Ectodermal cell (in vitro differentiated cells): ENCODE measurements at regions not wholly inside any gene's neighbourhood (a gene's known extent, or its start where the extent isn't known, plus 50 kb on each side); places are given as distances from the start of the nearest gene placed in this dataset.
"Not testable (repeated sequence)": the region's sequence is repeated elsewhere in the genome, so short reads cannot be mapped to it uniquely, and the experiment has no call there.

Experiments
- H3K27ac ChIP-seq: 2 replicates; pipeline ENCODE4 v1.7.0; 2013; ENCODE audit warnings: mild to moderate bottlenecking, low read depth, low read length; ENCODE audit not compliant: insufficient read depth, poor library complexity, severe bottlenecking
- H3K27me3 ChIP-seq: 2 replicates; pipeline ENCODE4 v1.7.0; 2013; ENCODE audit warnings: mild to moderate bottlenecking, low read length; ENCODE audit not compliant: insufficient read depth, control insufficient read depth, poor library complexity, severe bottlenecking
- H3K36me3 ChIP-seq: one replicate; pipeline ENCODE4 v1.7.0; 2013; ENCODE audit warnings: low read length; ENCODE audit not compliant: control insufficient read depth, insufficient read depth
- H3K4me1 ChIP-seq: one replicate; pipeline ENCODE4 v1.7.0; 2013; ENCODE audit warnings: low read length; ENCODE audit not compliant: control insufficient read depth, insufficient read depth
- H3K4me3 ChIP-seq: 2 replicates; pipeline ENCODE4 v1.7.0; 2013; ENCODE audit warnings: low read depth, low read length, control low read depth; ENCODE audit not compliant: insufficient read depth
- H3K9me3 ChIP-seq: 2 replicates; pipeline ENCODE4 v1.7.0; 2013; ENCODE audit warnings: mild to moderate bottlenecking, low read length, moderate library complexity; ENCODE audit not compliant: control insufficient read depth
- WGBS, 2 experiments: methylation state at CpG; one replicate each; pipeline ENCODE4 v1.1.7; 2013; ENCODE audit warnings: missing lambda C conversion rate in 2 of 2; 5-methylcytosine and 5-hydroxymethylcytosine counted together

- no peaks in the 10 kb centered on the region for H3K4me1 ChIP-seq
- H3K27me3 ChIP-seq: no peaks in the 10 kb centered on the region
- H3K36me3 ChIP-seq: no peaks in the 10 kb centered on the region
- no peak overlapping the region for H3K4me3 ChIP-seq
- 96 to 97% methylated on average over 7 of the region's 7 CpGs for WGBS, 2 experiments
- H3K27ac ChIP-seq: no peak overlapping the region
- no peaks in the 10 kb centered on the region for H3K9me3 ChIP-seq
Observed at GRCh38 chr1:10880063-10880462, 83.6 kb upstream of the CASZ1 start.

GRCh38 chr1:10881046-10881445, 84.6 kb upstream of the CASZ1 start:
- no peak overlapping the region for H3K27ac ChIP-seq
- no peaks in the 10 kb centered on the region for H3K4me1 ChIP-seq
- no peaks in the 10 kb centered on the region for H3K9me3 ChIP-seq
- no peaks in the 10 kb centered on the region for H3K36me3 ChIP-seq
- no peak overlapping the region for H3K4me3 ChIP-seq
- 92% methylated on average over 10 of the region's 10 CpGs for WGBS, 2 experiments
- no peaks in the 10 kb centered on the region for H3K27me3 ChIP-seq

- Histone ChIP-seq H3K36me3 (no peaks in the 10 kb centered on the region), H3K27me3 (peaks cover 5% of the 10 kb centered on the region), H3K9me3 (no peaks in the 10 kb centered on the region), H3K27ac (no peak overlapping the region), H3K4me3 (no peak overlapping the region), H3K4me1 (no peaks in the 10 kb centered on the region)
- WGBS, 2 experiments: 93 to 94% methylated on average over 3 of the region's 4 CpGs
Observed at GRCh38 chr1:10882069-10882468, 85.6 kb upstream of the CASZ1 start.

- not testable (repeated sequence) for H3K27ac ChIP-seq, H3K9me3 ChIP-seq, H3K36me3 ChIP-seq, H3K4me3 ChIP-seq
- WGBS, 2 experiments: 93 to 94% methylated on average over 4 of the region's 4 CpGs
- Histone ChIP-seq H3K4me1 (peaks cover 17% of the 10 kb centered on the region), H3K27me3 (peaks cover 41% of the 10 kb centered on the region)
Observed at GRCh38 chr1:10887032-10887431, 90.6 kb upstream of the CASZ1 start.

GRCh38 chr1:10888291-10888690, 91.8 kb upstream of the CASZ1 start:
- Histone ChIP-seq H3K27me3 (peaks cover 41% of the 10 kb centered on the region), H3K4me3 (no peak overlapping the region), H3K27ac (no peak overlapping the region), H3K36me3 (no peaks in the 10 kb centered on the region), H3K4me1 (peaks cover 17% of the 10 kb centered on the region), H3K9me3 (no peaks in the 10 kb centered on the region)
- 8 to 9% methylated on average over 23 of the region's 23 CpGs for WGBS, 2 experiments

- WGBS, 2 experiments: 5 to 6% methylated on average over 66 of the region's 66 CpGs
- H3K9me3 ChIP-seq: no peaks in the 10 kb centered on the region
- H3K27me3 ChIP-seq: peaks cover 41% of the 10 kb centered on the region
- H3K27ac ChIP-seq: no peak overlapping the region
- H3K4me3 ChIP-seq: no peak overlapping the region
- H3K36me3 ChIP-seq: no peaks in the 10 kb centered on the region
- H3K4me1 ChIP-seq: peaks cover 17% of the 10 kb centered on the region
Observed at GRCh38 chr1:10888791-10889649, 92.6 kb upstream of the CASZ1 start.

GRCh38 chr1:10889650-10890353, 93.4 kb upstream of the CASZ1 start:
- H3K4me3 ChIP-seq: no peak overlapping the region
- no peaks in the 10 kb centered on the region for H3K9me3 ChIP-seq
- H3K27me3 ChIP-seq: peaks cover 41% of the 10 kb centered on the region
- H3K4me1 ChIP-seq: peaks cover 17% of the 10 kb centered on the region
- 70 to 71% methylated on average over 20 of the region's 20 CpGs for WGBS, 2 experiments
- no peaks in the 10 kb centered on the region for H3K36me3 ChIP-seq
- no peak overlapping the region for H3K27ac ChIP-seq

GRCh38 chr1:10890491-10891071, 94.1 kb upstream of the CASZ1 start:
- H3K4me3 ChIP-seq: no peak overlapping the region
- peaks cover 41% of the 10 kb centered on the region for H3K27me3 ChIP-seq
- H3K9me3 ChIP-seq: no peaks in the 10 kb centered on the region
- no peaks in the 10 kb centered on the region for H3K36me3 ChIP-seq
- H3K4me1 ChIP-seq: peaks cover 17% of the 10 kb centered on the region
- 72 to 75% methylated on average over 9 of the region's 9 CpGs for WGBS, 2 experiments
- H3K27ac ChIP-seq: no peak overlapping the region

- Histone ChIP-seq H3K27ac (no peak overlapping the region), H3K4me3 (no peak overlapping the region), H3K36me3 (no peaks in the 10 kb centered on the region), H3K4me1 (peaks cover 17% of the 10 kb centered on the region), H3K9me3 (no peaks in the 10 kb centered on the region), H3K27me3 (peaks cover 41% of the 10 kb centered on the region)
- WGBS, 2 experiments: 81 to 85% methylated on average over 4 of the region's 4 CpGs
Observed at GRCh38 chr1:10891091-10891490, 94.6 kb upstream of the CASZ1 start.
